Activated naive CD4-positive, alpha-beta T cell treated with anti-CD3 and anti-CD28 coated beads, Interleukin-2, amount 50 U/mL, for 16 hours (primary cell): ENCODE measurements at regions not wholly inside any gene's neighbourhood (a gene's known extent, or its start where the extent isn't known, plus 50 kb on each side); places are given as distances from the start of the nearest gene placed in this dataset.
"Not testable (repeated sequence)": the region's sequence is repeated elsewhere in the genome, so short reads cannot be mapped to it uniquely, and the experiment has no call there.

ENCODE experiments used
- DNase-seq: peaks from one replicate; pipeline ENCODE4 v3.0.0-alpha.2; 2020

GRCh38 chr16:79404571-79404970 is 196.0 kb downstream of the MAF start:
- no peak for DNase-seq

DNA sequence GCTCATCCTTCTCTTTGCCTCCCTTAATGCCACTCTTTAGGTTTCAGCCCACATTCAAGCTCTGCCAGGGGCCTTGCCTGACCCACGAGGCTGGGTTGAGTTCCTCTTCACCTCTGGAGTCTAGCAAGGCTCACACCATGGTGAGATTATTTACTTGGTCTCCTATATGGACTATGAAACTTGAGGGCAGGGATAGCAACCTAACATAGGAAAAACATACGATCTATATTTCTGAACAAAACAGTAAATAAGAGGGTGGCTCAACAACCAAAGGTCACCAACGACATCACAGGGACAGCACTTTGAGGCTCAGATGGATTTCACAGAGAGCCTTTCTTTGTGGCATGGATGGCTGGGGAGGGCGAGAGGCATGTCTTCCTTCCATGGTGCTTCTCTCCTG is 197.0 kb downstream of the MAF start:
- DNase-seq = no peak

GRCh38 chr16:79402920-79403319 is 197.6 kb downstream of the MAF start:
- no peak for DNase-seq

DNA sequence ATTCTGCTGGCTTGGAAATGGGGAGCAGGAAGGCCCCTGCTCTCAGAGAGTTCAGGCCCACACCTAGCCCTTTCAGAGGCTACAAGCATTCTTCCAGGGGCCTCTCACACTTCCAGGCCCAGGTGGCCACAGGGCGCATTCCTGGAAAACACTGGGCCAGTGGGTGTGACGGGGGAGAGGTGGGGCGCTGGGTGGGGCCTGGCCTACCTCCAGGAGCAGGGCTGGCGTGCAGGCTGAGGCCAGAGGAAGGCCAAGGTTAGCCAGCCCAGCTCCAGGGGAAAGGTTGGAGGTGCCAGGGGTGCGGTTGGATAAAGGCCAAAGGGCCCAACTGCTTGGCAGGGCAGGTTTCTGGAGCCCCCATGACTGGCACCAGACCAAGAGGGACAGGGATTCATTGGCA is 198.2 kb downstream of the MAF start:
- DNase-seq = no peak

DNA sequence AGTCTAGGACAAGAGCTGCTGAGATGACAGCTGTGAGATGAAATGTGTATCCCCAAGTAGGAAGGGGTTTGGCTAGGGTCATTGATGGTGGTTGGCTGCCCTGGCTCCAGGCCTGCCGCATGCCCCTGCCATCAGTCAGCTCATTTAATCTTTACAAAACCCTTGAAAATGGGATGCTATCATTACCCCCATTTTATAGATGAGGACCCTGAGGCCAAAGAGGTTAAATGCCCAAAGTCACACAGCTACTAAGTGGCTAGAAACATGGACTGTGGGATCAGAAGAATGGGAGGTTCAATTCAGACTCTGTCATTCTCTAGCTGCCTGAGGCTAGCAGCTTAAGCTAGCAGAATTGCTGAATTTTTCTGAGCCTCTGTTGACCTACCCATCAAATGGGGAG is 198.8 kb downstream of the MAF start:
- no peak for DNase-seq

- DNase-seq = no peak
These were observed 199.4 kb downstream of the MAF start for GRCh38 chr16:79401157-79401556.

DNA sequence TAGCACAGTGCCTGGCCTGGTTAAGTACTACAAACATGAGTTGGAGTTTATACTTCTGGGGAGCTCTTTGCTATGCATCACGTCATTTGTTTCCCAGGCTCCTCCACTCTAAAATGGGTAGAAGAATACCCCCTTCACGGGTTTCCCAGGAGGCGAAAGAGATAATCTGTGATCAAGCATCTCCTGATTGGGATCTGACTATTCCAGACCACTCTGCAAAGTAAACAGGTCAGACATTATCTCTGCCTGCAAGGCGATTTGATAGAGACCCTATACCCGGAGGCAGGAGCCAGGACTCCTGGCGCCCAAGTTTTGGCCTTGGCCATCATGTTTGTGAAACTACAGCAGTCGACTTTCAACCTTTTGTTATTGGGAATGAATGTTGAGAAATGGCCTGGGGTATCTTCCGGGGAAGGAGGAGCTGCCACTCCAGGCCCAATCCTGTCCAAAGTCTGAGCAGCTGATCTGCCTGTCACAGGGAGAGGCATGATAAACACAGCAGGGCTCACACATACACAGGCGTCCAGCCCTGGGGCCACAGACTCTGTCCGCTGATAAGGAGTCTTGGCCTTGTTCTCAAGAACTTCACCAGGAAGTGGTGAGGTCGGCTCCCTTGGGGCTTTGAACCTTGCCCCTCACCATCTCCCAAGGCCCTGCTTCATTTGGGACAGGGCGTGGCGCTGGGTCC is 199.9 kb downstream of the MAF start:
- no peak for DNase-seq

DNA sequence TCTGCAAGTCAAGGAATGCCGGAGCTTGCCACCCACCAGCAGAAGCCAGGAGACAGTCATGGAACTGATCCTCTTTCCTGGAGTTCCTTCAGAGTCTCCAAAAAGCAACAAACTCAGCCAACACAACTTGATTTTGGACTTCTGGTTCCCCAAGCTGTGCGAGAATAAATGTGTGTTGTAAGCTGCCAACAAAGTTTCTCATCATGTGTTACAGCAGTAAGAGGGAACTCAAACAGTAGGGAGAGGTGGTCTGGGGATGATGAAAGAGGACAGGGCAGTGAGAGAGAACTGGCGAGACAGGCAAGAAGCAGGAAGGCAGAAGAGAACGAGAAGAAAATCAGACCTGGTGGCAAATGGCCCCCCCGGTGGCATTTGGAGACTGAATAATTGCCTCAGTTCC is 204.9 kb downstream of the MAF start:
- DNase-seq = no peak

DNA sequence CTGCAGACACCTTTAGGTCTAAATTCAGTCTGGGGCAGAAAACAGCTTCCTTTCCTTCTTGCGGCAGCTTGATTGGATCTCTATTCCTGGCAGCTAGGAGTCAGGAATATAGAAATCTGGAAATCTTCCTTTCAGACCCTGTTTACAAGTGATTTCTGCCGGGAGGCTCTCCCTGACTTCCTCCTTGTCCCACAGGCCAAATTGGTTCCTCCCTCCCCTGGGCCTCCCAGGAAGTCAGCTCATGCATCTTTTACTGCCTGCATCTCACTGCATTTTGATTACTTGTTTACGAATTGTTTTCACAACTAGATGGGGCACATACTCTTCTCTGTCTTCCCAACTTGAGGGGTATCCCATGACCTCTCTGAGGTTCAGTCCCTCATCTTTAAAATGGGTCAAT is 206.3 kb downstream of the MAF start:
- no peak for DNase-seq

DNA sequence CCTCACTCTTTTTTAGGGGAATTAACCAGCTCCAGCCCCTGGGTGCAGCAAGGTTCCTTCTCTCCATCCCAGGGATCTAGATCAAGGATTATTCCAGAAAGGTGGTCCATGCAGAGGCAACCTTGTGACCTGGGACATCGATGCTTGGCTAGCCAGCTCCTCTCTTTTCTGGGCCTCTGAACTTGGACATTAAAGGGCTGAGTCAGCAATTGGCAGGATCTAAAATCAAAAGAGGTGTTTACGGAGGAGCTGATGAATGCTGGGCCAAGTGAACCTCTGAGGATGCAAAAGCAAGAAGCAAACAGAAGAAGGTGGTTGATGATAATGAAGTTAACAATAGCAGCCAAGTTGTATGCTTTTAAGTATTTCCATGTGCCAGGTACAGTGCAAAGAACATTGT is 207.0 kb downstream of the MAF start:
- no peak for DNase-seq

GRCh38 chr16:79393127-79393526 is 207.4 kb downstream of the MAF start:
- DNase-seq = no peak

DNA sequence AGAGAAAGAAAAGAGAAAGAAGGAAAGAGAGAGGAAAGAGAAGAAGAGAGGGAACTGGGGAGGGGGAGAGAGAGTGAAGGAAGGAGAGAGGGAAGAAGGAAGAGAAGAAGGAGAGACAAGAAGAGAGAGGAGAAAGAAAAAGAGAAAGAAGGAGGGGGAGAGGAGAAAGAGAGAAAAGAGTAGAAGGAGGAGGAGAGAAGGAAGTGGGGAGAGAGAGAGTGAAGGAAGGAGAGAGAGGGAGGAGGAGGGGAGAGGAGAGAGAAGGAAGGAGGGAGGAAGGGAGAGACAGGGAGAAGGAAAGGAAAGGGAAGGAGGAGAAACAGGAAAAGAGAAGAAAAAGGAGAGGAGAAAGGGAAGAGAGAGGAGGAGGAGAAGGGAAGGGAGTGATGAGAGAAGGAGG is 208.5 kb downstream of the MAF start:
- no peak for DNase-seq

DNA sequence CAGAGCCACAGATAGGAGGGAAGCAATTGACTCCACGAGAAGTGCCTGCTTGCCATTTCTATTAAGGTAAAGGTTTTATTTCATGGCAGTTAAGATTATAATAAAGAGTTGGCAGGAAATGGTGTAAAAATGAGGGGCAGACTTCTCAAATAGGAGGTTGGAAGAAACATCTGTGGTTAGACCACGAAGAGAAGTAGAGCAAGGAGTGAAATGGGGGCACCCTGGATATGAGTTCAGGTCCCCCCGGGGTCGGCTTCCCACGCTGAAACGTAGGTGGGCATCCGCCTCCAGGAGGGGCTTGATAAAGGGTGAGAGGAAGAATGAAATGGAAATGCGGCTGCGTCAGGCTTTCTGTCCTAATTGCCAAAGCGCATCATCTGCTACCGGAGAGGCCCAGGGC is 209.1 kb downstream of the MAF start:
- no peak for DNase-seq

DNA sequence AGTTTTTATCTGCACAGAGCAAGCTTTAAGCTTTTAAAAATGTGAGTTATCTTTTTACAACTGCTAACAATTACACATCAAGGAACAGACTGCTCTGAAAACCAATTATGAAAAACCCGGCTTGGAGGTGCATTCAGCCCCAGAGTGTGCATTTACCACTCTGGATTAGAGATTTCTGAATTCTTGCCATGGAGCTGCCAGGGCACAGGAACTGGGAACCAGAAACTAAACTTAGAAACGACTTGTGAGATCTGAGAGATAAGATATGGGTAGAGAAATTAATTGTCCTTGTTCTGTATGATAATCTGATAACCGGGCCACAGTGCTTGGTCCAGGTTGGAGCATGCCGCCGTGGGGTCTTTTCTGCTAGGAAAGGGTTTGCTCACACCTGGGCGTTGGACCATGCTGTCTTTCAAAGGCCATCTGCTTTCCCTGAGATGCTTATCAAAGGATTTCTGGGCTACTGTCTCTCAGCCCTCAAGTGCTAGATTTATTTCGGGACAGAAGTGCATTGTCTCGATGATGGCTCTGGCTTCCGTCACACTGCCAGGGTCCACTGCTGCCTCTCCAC is 210.0 kb downstream of the MAF start:
- DNase-seq = no peak

DNA sequence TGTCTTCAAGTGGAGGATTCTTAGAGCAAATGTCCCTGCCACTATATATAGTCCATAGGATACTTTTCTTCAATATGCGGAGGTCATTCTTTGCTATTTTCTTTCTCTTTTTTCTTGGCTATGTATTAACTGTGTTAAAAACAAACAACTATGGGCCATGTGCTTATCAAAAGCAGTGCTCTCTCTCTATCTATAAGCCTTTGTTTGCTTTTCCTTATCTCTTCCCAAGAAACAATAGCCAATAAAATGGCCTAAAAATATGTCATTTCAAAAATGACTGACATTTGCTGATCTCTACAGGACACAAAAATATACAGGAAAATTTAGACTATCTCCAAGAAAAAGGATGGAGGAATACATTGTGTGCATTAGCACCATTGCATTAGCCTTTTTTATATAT is 212.1 kb downstream of the MAF start:
- DNase-seq = no peak

DNA sequence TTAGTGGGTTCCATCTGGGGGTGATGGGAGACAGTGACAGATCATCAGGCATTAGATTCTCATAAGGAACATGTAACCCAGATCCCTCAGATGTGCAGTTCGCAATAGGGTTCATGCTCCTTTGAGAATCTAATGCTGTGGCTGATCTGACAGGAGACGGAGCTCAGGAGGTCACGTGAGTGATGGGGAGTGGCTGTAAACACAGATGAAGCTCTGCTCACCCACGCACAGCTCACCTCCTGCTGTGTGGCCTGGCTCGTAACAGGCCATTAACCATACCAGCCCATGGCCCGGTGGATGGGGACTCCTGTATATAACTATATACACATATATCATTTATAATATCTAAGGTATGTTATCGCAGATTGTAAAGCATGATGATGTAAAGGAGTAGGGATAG is 214.2 kb downstream of the MAF start:
- no peak for DNase-seq

- no peak for DNase-seq
These were observed 218.9 kb downstream of the MAF start for GRCh38 chr16:79381603-79382042.

DNA sequence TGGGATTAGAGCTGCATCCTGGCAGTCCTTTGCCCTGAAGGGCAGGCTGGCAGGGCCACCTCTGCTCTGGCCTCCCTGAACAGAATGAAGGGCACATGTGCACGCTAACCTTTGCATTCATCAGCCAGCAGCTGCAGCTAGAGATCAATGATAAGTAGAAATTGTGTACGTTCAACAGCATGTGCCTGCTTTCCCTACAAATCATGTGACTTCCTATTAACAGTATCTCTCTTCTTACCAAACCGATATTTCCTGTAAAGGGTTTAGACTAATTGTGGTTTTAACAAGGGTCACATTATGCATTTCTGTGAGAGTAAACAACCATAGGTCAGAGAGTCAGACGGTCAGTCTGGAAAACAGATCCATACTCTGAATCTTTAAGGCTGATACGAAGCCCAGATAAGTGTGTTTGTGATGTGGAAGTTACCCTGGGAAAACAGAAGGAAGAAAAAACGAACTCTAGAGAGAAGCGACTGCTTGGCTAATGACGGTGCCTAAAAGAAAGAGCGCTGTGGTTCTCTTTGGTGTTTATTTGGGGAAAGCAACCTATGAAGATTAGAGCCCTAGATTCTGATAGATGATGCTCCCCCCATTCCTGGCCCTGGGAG is 219.4 kb downstream of the MAF start:
- no peak for DNase-seq

GRCh38 chr16:79379095-79379494 is 221.4 kb downstream of the MAF start:
- no peak for DNase-seq

GRCh38 chr16:79377082-79377481 is 223.5 kb downstream of the MAF start:
- not testable (repeated sequence) for DNase-seq

DNA sequence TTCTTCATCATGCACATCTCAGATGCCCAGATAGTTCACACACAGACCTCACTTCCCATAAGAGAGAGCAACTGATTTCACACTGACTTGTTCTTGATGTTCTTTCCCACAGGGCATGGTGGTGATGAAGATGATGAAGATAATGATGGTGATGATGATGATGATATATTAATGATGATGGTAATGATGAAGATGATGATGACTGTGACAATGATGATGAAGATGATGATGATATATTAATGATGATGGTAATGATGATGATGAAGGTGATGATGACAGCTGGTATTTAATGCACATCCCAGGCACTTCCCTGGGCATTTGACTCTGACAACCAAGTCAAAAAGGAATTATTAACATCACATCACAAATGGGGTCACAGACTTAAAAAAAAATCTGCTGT is 225.2 kb downstream of the MAF start:
- no peak for DNase-seq

- DNase-seq = no peak
These were observed 227.9 kb downstream of the MAF start for GRCh38 chr16:79372503-79373184.

- no peak for DNase-seq
These were observed 229.8 kb downstream of the MAF start for GRCh38 chr16:79370736-79371135.

GRCh38 chr16:79369796-79370195 is 230.7 kb downstream of the MAF start:
- DNase-seq = no peak
